CD8-positive, alpha-beta memory T cell (primary cell): ENCODE measurements at regions not wholly inside any gene's neighbourhood (a gene's known extent, or its start where the extent isn't known, plus 50 kb on each side); places are given as distances from the start of the nearest gene placed in this dataset.

Experiments
- CTCF ChIA-PET: fragments of 350-600 bp; sonication (Branson Sonifier 250); formaldehyde crosslinking; loops from one replicate; lab custom pipeline; 2021; ENCODE audit warnings: antibody characterized with exemption; lab: Charles Lee
- POLR2A ChIA-PET: fragments of 350-600 bp; sonication (Branson Sonifier 250); formaldehyde crosslinking; loops from one replicate; lab custom pipeline; 2021; ENCODE audit warnings: antibody characterized with exemption; lab: Charles Lee
- DNase-seq, 5 donors: peaks; one replicate each; pipeline versions ENCODE4 v3.0.0 to v3.0.0-alpha.2; 2020 to 2022; ENCODE audit warnings: mixed read lengths in 1 of 5
- H3K27ac ChIP-seq: one replicate; pipeline ENCODE4 v1.7.0; 2013; ENCODE audit warnings: low read depth, mild to moderate bottlenecking, low read length, moderate library complexity
- H3K27me3 ChIP-seq: 2 replicates; pipeline ENCODE4 v1.7.0; 2013; ENCODE audit warnings: low read length, mild to moderate bottlenecking; ENCODE audit not compliant: insufficient read depth, poor library complexity, severe bottlenecking
- H3K36me3 ChIP-seq: 2 replicates; pipeline ENCODE4 v1.7.0; 2013; ENCODE audit warnings: mild to moderate bottlenecking, low read length, moderate library complexity; ENCODE audit not compliant: insufficient read depth
- H3K4me1 ChIP-seq: 2 replicates; pipeline ENCODE4 v1.7.0; 2013; ENCODE audit warnings: mild to moderate bottlenecking, low read length, moderate library complexity; ENCODE audit not compliant: insufficient read depth
- H3K4me3 ChIP-seq: 2 replicates; pipeline ENCODE4 v1.7.0; 2013; ENCODE audit warnings: mild to moderate bottlenecking, low read length
- H3K9me3 ChIP-seq: 2 replicates; pipeline ENCODE4 v1.7.0; 2013; ENCODE audit warnings: mild to moderate bottlenecking, low read length
- H3K27ac Mint-ChIP-seq, 8 donors: one replicate each; pipeline ENCODE4 v1.8.0; 2020 to 2021; ENCODE audit warnings: mixed read lengths in 8 of 8, mild to moderate bottlenecking in 6 of 8, inconsistent platforms in 3 of 8, moderate library complexity in 3 of 8
- H3K27me3 Mint-ChIP-seq, 2 donors: one replicate each; pipeline ENCODE4 v1.8.0; 2020 to 2021; ENCODE audit warnings: mixed read lengths in 2 of 2, mild to moderate bottlenecking in 1 of 2, moderate library complexity in 1 of 2
- H3K36me3 Mint-ChIP-seq, 3 donors: one replicate each; pipeline ENCODE4 v1.8.0; 2020 to 2021; ENCODE audit warnings: mixed read lengths in 3 of 3, inconsistent platforms in 1 of 3, mild to moderate bottlenecking in 1 of 3
- H3K4me1 Mint-ChIP-seq, 3 donors: one replicate each; pipeline ENCODE4 v1.8.0; 2020 to 2021; ENCODE audit warnings: mixed read lengths in 3 of 3, inconsistent platforms in 1 of 3, mild to moderate bottlenecking in 1 of 3
- H3K4me3 Mint-ChIP-seq, 7 donors: one replicate each; pipeline ENCODE4 v1.8.0; 2020 to 2021; ENCODE audit warnings: mixed read lengths in 7 of 7, mild to moderate bottlenecking in 6 of 7, moderate library complexity in 4 of 7, inconsistent platforms in 2 of 7
- H3K9me3 Mint-ChIP-seq, 5 donors: one replicate each; pipeline ENCODE4 v1.8.0; 2020 to 2022; ENCODE audit warnings: mixed read lengths in 5 of 5, mild to moderate bottlenecking in 3 of 5, moderate library complexity in 2 of 5, inconsistent platforms in 1 of 5

GRCh38 chr2:121877366-121877765 is 121.9 kb downstream of the TSN start:
- H3K4me1 ChIP-seq, result no peaks in the 10 kb centered on the region

DNA sequence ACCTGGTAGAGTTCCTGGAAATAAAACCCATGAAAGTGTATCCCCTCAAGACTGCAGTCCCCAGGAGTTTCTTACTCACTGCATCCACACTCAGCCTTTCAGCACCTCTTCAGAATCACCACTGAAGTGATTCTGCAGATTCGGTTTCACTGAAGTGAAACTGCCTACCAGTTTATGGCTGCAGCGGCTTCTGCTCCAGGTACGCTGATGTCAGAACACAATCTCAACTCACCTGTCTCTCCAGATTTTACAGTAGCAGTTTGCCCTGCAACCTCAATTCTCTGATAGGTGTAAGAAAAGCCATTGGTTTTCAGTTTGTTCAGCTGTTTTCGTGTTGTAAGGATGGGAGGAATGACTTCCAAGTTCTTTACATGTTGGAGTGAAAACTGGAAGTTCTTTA is 124.8 kb downstream of the TSN start:
- CTCF ChIA-PET, result no interaction called here
- Mint-ChIP-seq H3K4me1 (no peaks in the 10 kb centered on the region), H3K4me3 (no peak overlapping the region), H3K36me3 (no peaks in the 10 kb centered on the region), H3K9me3 (peaks cover 0 to 9% (median 0%) of the 10 kb centered on the region in 5 donors), H3K27ac (no peak overlapping the region), H3K27me3 (peaks cover 9 to 33% of the 10 kb centered on the region in 2 donors)
- Histone ChIP-seq H3K36me3 (no peaks in the 10 kb centered on the region), H3K9me3 (no peaks in the 10 kb centered on the region), H3K27ac (no peak overlapping the region), H3K4me3 (no peak overlapping the region), H3K27me3 (no peaks in the 10 kb centered on the region), H3K4me1 (no peaks in the 10 kb centered on the region)
- DNase-seq, result no peak
- POLR2A ChIA-PET, result no interaction called here

More at GRCh38 chr2:121877366-121877765, 121.9 kb downstream of the TSN start:
- no peak overlapping the region for H3K4me3 ChIP-seq
- H3K27ac ChIP-seq, result no peak overlapping the region
- no peaks in the 10 kb centered on the region for H3K9me3 ChIP-seq
- CTCF ChIA-PET, result no interaction called here
- H3K4me1 Mint-ChIP-seq, result no peaks in the 10 kb centered on the region
- peaks cover 5 to 25% of the 10 kb centered on the region in 2 donors for H3K27me3 Mint-ChIP-seq
- H3K4me3 Mint-ChIP-seq, result no peak overlapping the region
- POLR2A ChIA-PET, result no interaction called here
- DNase-seq, result no peak
- H3K27me3 ChIP-seq, result no peaks in the 10 kb centered on the region
- H3K36me3 Mint-ChIP-seq, result no peaks in the 10 kb centered on the region
- H3K9me3 Mint-ChIP-seq, result peaks cover 0 to 9% (median 0%) of the 10 kb centered on the region in 5 donors
- H3K27ac Mint-ChIP-seq, result no peak overlapping the region
- H3K36me3 ChIP-seq, result no peaks in the 10 kb centered on the region

- H3K9me3 Mint-ChIP-seq, result peaks cover 0 to 9% (median 0%) of the 10 kb centered on the region in 5 donors
- H3K27ac Mint-ChIP-seq, result no peak overlapping the region
- peaks cover 9 to 33% of the 10 kb centered on the region in 2 donors for H3K27me3 Mint-ChIP-seq
- Histone ChIP-seq H3K27ac (no peak overlapping the region), H3K9me3 (no peaks in the 10 kb centered on the region), H3K27me3 (no peaks in the 10 kb centered on the region), H3K36me3 (no peaks in the 10 kb centered on the region), H3K4me3 (no peak overlapping the region), H3K4me1 (no peaks in the 10 kb centered on the region)
- H3K4me1 Mint-ChIP-seq, result no peaks in the 10 kb centered on the region
- POLR2A ChIA-PET, result no interaction called here
- no peaks in the 10 kb centered on the region for H3K36me3 Mint-ChIP-seq
- CTCF ChIA-PET, result no interaction called here
- no peak for DNase-seq
- no peak overlapping the region for H3K4me3 Mint-ChIP-seq
Observed at GRCh38 chr2:121881038-121881437, 125.6 kb downstream of the TSN start.

DNA sequence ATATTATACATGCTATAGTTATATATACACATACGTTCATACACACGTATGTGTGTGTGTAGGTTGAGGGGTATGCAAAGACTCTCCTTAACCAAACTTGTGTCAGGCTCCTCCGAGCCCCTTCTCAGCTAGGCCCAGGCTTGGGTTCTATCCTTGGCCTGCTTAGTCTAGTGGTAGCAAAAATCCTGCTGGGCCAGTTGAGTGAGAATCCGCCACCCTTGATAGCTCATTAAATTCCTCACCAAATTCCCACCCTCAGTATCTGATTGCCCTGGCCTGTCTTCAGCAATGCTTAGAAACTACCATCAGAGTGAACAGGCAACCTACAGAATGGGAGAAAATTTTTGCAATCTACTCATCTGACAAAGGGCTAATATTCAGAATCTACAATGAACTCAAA is 126.5 kb downstream of the TSN start:
- H3K4me1 Mint-ChIP-seq, result no peaks in the 10 kb centered on the region
- Histone ChIP-seq H3K4me3 (no peak overlapping the region), H3K27me3 (no peaks in the 10 kb centered on the region), H3K27ac (no peak overlapping the region), H3K36me3 (no peaks in the 10 kb centered on the region), H3K9me3 (no peaks in the 10 kb centered on the region), H3K4me1 (no peaks in the 10 kb centered on the region)
- H3K27ac Mint-ChIP-seq, result no peak overlapping the region
- peaks cover 11 to 34% of the 10 kb centered on the region in 2 donors for H3K27me3 Mint-ChIP-seq
- DNase-seq, result no peak
- CTCF ChIA-PET, result no interaction called here
- H3K9me3 Mint-ChIP-seq, result peaks cover 0 to 9% (median 0%) of the 10 kb centered on the region in 5 donors
- no peak overlapping the region for H3K4me3 Mint-ChIP-seq
- POLR2A ChIA-PET, result no interaction called here
- no peaks in the 10 kb centered on the region for H3K36me3 Mint-ChIP-seq

GRCh38 chr2:121884078-121884477 is 128.6 kb downstream of the TSN start:
- H3K27ac Mint-ChIP-seq, result no peak overlapping the region
- no peak for DNase-seq
- POLR2A ChIA-PET, result no interaction called here
- H3K4me3 Mint-ChIP-seq, result no peak overlapping the region
- no peaks in the 10 kb centered on the region for H3K4me1 Mint-ChIP-seq
- Histone ChIP-seq H3K27ac (no peak overlapping the region), H3K4me3 (no peak overlapping the region), H3K4me1 (no peaks in the 10 kb centered on the region), H3K27me3 (no peaks in the 10 kb centered on the region), H3K9me3 (no peaks in the 10 kb centered on the region), H3K36me3 (no peaks in the 10 kb centered on the region)
- H3K9me3 Mint-ChIP-seq, result peaks cover 0 to 5% (median 0%) of the 10 kb centered on the region in 5 donors
- H3K36me3 Mint-ChIP-seq, result no peaks in the 10 kb centered on the region
- H3K27me3 Mint-ChIP-seq, result peaks cover 18 to 42% of the 10 kb centered on the region in 2 donors
- CTCF ChIA-PET, result no interaction called here

DNA sequence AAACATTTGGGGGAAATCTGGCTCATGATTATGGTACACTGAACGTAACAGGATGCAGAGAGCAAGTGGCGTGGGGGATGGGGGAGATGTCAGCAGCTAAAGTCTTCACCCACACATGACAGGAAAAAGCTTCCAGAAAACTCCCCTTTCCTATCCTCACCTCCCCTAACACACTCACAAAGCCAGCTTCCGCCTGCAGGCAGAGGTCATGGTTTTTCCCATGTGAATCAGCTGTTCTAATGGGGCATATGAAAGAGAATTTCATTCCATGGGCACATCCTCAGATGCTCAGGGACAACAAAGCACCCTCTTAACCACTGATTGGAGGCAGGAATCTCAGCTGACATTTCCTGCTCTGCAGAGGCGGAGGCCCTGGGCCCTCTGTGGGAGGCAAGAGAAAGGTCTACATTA is 129.1 kb downstream of the TSN start:
- H3K4me1 Mint-ChIP-seq, result no peaks in the 10 kb centered on the region
- CTCF ChIA-PET, result no interaction called here
- POLR2A ChIA-PET, result no interaction called here
- H3K27ac Mint-ChIP-seq, result no peak overlapping the region
- DNase-seq, result no peak
- Histone ChIP-seq H3K4me1 (no peaks in the 10 kb centered on the region), H3K27ac (no peak overlapping the region), H3K27me3 (no peaks in the 10 kb centered on the region), H3K9me3 (no peaks in the 10 kb centered on the region), H3K4me3 (no peak overlapping the region), H3K36me3 (no peaks in the 10 kb centered on the region)
- peaks cover 18 to 42% of the 10 kb centered on the region in 2 donors for H3K27me3 Mint-ChIP-seq
- no peak overlapping the region for H3K4me3 Mint-ChIP-seq
- H3K9me3 Mint-ChIP-seq, result peaks cover 0 to 2% (median 0%) of the 10 kb centered on the region in 5 donors
- H3K36me3 Mint-ChIP-seq, result no peaks in the 10 kb centered on the region

GRCh38 chr2:121886059-121886458 is 130.6 kb downstream of the TSN start:
- no peaks in the 10 kb centered on the region for H3K4me1 Mint-ChIP-seq
- H3K4me1 ChIP-seq, result no peaks in the 10 kb centered on the region
- no peak for DNase-seq
- no peak overlapping the region for H3K27ac ChIP-seq
- no peaks in the 10 kb centered on the region for H3K36me3 Mint-ChIP-seq
- no peaks in the 10 kb centered on the region for H3K36me3 ChIP-seq
- H3K4me3 Mint-ChIP-seq, result no peak overlapping the region
- H3K27ac Mint-ChIP-seq, result no peak overlapping the region
- no peaks in the 10 kb centered on the region for H3K9me3 ChIP-seq
- ChIA-PET CTCF (no interaction called here), POLR2A (no interaction called here)
- H3K4me3 ChIP-seq, result no peak overlapping the region
- peaks cover 18 to 38% of the 10 kb centered on the region in 2 donors for H3K27me3 Mint-ChIP-seq
- H3K9me3 Mint-ChIP-seq, result no peaks in the 10 kb centered on the region
- H3K27me3 ChIP-seq, result no peaks in the 10 kb centered on the region

DNA sequence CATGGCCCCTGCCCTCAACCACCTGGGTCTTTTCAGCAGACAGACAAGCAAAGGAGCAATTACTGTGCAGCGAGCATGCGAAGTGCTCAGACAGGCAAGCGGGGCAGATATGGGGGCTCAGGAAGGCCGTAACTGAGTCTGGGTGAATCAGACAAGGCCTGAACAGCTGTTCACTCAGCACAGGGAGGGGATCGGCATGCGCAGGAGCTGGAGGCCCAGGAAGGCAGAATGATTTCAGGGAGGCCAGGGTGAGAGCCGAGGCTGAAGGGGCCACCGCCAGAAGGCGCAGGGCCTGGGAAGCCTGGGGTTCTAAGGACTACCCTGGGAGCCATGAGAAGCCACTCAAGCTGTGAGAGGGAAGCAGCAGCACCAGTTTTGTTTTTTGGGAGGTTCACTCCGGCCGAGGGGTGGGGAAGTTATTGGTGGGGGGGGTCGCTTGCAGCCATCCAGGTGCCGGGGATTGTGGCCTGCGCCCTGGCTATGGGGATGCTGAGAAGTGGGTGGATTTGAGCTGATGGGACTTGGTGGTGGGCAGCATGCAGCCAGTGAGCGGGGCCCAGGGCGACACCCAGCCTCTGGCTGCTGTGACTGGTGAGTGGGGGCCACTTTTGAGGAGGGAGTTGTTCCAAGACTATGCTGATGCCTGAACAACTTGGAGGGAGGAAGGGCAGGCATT is 132.2 kb downstream of the TSN start:
- no peak for DNase-seq
- no peaks in the 10 kb centered on the region for H3K36me3 Mint-ChIP-seq
- H3K27ac Mint-ChIP-seq, result no peak overlapping the region
- Histone ChIP-seq H3K27me3 (no peaks in the 10 kb centered on the region), H3K4me1 (no peaks in the 10 kb centered on the region), H3K27ac (no peak overlapping the region), H3K36me3 (no peaks in the 10 kb centered on the region), H3K9me3 (no peaks in the 10 kb centered on the region), H3K4me3 (no peak overlapping the region)
- no peaks in the 10 kb centered on the region for H3K4me1 Mint-ChIP-seq
- CTCF ChIA-PET, result no interaction called here
- POLR2A ChIA-PET, result interaction anchor here (0.6 kb wide), 1 partner anchor 186 kb away, joined by 5 read pairs; no protein-coding TSS in a partner anchor
- no peaks in the 10 kb centered on the region for H3K9me3 Mint-ChIP-seq
- H3K4me3 Mint-ChIP-seq, result no peak overlapping the region
- H3K27me3 Mint-ChIP-seq, result peaks cover 14 to 34% of the 10 kb centered on the region in 2 donors
